GM11168 (cell line): ENCODE measurements at regions not wholly inside any gene's neighbourhood (a gene's known extent, or its start where the extent isn't known, plus 50 kb on each side); places are given as distances from the start of the nearest gene placed in this dataset.

ENCODE experiments used
- in situ Hi-C: fragments of 300-500 bp; cut with MboI; formaldehyde crosslinking; loops from one replicate; pipeline ENCODE4 v1.12.0; 2022; ENCODE audit warnings: low sequenced_read_pairs; ENCODE audit not compliant: unreplicated experiment

DNA sequence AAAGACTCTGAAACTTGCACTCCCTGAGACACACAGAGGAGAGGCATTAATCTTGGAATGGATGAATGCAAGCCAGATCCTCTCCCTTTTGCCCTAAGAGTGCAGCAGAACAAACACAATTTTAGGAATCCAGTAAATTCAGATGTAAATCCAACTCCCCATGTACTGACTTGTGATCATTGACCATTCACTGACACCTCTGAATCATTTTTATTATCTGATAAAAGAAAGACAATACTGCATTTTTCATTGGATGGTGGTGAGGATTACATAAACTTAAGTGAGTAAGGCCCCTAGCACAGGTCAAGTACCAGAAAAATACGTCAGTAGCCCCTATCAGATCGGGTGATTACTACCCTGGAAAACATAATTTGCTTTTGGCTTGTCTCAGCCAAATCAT is 782.9 kb upstream of the API5 start:
- in situ Hi-C loops, result no loop called here

DNA sequence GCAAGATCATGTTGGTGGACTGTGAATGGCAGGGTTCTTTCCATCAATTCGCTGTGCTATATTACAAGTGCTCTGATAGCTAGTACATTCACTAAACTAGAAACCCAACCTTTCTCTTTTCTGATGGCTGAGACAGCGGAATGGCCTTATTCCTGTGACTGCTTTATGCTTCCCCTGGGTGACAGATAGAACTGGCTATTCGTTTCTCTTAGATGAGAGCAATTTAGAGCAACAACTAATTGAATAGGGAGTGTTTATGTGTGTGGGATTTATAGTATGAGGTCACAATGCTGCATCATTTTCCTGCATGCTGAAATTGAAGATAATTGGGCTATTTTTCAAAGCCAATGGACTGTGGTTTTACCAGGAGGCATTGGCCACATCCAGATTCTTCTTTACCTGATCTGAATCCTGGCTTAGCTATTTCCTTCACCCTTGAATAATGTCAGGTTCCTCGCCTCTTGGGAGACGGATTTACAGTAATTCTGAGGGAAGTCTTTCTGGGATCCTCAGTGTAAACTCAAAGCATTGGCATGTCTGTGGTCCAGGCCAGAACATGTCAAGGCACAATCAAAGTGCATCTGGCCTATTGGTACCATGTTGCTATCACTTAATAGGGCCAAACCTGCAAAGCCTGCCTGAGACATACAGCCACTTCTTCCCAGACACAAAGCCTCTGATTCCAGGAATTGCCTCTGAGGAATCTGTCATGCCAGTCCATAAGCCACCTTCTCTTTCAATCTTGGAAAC is 775.0 kb upstream of the API5 start:
- in situ Hi-C loops, result no loop called here

DNA sequence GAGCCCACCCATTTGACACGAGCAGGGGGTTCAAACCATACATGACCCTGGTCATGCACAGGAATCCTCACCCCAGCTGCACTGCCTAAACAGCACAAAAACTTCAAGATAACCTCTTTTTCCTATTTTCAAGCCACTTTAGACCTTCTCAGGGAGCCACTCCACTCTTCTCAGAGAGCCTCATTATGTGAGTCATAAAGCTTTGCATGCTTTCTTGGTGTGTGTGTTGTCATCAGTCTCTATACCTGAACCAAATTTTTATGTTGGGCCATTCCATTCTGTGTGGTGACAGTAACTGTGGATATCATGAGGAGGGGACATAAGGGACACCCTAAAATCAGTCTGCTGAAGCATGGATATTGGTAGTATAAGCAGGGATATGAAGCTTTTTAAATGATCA is 769.5 kb upstream of the API5 start:
- in situ Hi-C loops, result no loop called here

DNA sequence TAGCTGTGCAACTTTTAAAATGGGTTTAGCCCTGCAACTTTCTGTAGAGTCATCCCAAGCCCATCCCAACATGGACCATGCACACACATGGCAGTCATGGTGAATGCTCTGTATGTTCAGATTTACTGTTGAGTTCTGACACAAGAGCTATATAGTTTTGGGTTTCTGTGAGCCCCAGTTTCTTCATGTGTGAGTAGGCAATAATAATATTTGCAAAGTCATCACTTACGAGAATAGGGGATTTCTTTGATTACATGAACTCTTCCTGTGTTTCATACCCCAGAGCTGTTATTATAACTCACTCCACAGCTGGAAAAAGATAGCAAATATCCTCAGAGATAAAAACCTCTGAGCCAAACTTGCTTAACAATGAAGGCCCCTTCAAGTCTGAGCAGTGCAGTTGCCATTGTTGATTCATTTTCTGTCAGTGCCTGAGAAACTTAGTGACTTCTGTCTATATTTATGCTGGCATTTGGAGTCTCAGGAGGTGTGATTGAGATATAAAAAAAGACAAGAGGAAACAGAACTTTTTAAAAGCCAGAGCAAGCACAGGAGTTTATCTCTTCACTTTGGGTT is 767.9 kb upstream of the API5 start:
- in situ Hi-C loops, result no loop called here

DNA sequence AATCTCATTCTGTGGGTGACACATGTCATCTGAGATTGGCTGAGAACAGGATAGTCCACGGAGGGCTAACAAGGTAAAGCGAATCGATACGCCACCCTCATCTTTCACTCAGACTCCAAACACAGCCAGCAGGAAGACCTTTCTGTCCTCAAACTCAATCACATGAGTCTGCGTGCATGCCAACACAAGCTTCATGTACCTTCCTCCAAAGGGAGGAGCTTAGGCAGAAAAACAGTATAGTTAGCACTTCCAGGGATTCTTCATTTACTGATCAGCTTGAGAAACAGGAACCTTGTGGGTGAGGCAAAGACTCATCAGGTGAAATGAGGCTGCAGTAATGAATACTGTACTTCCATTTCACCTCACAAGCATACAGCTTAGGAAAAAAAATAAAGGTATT is 767.1 kb upstream of the API5 start:
- in situ Hi-C loops, result no loop called here

DNA sequence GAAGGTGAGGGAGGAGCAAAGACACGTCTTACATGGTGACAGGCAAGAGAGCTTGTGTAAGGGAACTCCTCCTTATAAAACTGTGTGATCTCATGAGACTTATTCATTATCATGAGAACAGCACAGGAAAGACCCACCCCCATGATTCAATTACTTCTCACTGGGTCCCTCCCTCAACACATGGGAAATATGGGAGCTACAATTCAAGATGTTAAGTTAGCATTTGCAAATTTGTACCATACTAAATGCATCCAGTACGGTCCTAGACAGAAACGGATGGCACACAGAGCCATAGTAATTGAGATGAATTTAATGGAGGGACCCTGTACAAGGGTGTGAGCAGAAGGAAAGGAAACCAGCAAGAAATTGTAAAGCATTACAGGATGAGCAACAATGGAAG is 765.8 kb upstream of the API5 start:
- in situ Hi-C loops, result no loop called here

DNA sequence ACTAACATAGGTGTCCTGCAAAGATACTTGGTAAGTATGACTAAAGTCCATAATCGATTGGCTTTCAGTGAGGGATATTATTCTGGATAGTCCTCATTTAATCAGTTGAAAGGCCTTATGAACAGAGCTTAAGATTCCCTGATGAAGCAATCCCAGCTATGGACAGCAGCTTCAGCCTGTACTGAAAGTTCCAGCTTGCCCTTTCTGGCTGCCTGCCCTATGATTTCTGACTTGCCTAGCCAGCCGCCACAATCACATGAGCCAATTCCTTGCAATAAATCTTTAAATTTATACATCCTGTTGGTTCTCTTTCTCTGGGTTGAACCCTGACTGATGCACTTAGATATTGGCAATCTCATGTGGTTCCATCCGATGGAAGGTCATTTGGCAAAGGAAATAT is 759.0 kb upstream of the API5 start:
- in situ Hi-C loops, result no loop called here

DNA sequence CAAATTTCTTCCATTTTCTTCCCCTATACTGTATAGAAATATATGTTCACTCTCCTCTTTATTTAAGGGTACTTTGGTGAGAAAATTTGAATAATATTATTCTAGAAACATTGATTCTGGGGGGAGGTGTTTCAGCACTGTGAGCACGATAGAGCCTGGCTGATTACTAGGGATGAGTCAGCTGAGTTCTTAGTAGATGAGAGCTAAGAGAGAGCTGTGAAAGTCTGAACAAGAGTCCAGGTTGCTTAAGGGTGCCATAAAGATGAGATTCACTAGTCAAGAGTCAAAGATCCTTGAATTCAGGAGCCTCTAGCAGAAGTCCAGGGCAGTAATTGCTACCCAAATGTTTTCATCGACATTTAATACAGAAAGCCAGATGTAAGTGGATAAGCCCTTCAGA is 756.6 kb upstream of the API5 start:
- in situ Hi-C loops, result no loop called here

DNA sequence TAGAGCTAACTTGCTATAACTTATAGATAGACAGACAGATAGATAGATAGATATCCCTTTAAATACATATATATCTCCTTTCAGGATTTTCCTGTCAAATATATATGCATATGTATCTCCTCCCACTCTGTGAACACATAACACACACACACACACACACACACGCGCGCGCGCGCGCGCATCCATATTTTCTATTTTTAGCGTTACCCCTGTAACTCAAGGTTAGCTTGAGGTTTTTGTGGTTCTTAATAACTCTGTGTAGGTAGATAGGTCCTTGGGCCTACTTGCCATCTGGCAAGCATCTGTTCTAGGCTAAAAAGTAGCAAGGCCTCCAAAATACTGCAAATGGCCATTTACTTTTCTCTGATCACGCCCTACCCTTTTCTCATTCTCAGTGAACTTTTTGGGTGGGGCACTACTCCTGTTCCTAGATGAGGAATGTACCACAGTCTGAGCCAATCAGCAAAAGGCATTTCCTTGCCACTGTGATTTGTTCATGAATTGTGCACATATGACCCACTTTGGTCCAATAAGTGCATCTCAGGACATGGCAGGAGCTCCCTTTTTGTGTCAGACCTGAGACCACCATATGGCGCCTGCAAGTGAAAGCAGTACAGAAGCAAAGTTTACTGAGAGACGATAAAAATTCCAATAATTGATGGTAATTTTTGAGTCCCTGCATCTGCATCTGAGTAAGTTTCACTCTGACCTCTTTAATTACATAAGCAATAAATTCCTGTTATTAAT is 740.5 kb upstream of the API5 start:
- in situ Hi-C loops, result no loop called here

DNA sequence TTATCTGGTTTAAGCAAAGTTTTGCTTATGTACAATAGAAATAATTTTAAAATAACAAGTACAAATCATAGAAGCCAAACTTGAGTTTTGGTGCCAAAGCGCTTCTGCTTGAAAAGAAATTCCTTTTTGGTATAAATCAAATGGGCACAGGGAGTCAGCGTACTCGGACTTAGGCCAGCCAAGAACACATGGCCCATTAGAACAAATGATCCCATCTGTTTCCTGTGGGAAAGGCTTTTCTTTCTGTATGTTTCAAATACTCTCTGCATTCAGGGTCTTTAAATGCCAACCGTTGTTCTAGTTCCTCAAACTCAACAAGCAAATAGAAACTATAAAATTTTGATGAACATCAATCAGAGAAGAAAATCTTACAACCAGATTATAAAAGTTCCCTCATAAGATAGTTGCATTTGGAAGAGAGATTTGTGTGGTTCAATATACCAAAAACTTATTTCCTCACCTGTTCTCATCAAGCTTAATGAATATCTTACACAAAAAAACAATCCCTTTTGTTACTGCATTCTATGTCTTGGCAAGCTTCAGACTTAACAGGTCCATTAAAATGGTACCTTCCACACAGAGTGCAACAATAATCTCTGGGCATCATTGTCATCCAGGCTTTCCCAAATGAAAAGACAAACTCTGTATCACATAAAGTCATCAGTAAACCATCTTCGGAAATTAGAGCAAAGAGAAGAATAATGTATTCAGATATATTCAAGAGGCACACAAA is 739.8 kb upstream of the API5 start:
- in situ Hi-C loops, result no loop called here

DNA sequence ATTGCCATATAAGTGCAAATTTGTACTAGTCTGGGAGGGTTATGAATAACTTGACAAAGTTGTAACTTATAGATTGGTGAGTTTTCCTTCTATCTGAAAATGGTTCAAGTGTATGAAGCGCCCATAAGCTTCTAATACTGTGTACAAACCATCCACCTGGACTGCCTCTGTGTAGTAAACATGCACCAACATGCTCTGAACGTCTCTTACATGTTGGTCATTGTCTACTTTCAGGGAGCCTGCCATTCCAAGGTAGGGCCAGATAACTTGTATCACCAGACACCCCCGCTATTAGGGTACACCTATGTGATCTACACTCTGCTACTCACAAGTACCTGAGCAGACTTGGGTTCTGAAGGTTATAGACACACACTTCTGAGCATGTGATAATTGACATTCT is 735.5 kb upstream of the API5 start:
- in situ Hi-C loops, result no loop called here

DNA sequence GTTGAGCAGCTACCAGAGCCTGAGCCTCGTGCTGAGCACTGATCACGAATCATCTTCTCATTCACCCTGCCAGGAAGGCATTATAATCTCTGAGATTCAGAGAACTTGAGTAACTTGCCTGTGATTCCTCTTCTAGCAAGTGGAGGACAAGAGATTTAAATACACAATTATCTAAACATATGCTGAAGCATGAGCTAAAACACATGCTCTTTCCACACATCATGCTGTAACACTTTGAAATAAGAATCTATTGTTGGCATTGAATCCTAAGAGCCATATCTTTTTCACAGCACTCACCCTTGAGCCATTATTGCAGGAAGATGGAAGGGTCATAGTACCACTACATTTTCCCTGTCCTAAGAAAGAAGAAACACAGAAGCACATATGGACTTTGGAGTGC is 722.5 kb upstream of the API5 start:
- in situ Hi-C loops, result no loop called here

DNA sequence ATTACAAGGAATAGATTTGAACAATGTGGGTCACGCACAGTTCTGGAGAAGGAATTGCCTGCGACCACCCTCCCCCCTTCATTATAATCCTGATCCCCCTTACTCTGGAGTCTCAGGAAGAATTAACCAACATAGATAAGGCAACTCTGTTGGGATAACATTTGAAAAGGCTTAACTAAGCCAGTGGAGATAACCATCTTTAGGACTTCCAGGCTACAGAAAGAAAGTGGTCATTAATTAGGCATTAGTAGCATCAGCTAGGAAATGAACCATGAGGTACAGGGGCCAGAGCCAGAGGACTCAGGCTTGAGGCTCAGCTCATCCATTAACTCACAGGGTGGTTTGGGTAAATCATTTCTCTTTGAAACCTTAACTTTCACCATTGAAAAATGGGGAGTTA is 720.0 kb upstream of the API5 start:
- in situ Hi-C loops, result no loop called here

DNA sequence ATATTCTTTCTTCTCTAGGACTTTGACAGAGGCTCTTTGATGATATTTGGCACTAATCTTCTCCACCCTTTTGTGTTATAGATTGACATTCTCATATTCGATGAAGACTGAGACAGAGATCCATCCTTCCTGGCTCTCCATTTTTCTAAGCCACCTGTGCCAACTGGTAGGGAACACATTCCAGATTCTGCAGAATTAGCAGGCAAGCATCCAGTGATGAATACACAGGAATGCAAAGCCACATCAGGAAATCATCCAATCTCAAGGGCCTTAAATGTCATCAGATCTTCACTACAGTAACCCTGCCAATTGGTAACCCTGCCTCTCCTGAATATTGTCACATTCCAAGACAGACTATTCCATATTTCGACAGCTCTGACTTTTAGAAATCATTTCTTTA is 718.4 kb upstream of the API5 start:
- in situ Hi-C loops, result no loop called here

DNA sequence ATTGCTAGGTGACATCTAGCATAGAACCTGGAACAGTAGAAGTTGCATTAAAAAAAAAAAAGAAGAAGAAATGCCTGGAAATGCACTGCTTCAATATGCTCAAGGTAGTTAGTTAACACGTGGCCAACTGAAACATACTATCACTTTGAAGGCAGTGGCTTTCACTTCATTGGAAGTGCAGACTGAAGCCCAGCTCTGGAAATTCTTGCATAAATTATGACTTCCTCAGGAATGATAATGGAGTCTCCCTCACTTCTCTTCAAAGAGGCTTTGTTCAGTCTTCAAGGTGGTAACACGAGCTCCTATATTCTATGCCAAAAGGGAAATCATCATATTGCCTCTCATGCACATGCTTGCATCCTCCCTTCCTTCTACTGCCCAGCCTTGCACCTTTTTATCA is 715.9 kb upstream of the API5 start:
- in situ Hi-C loops, result no loop called here

DNA sequence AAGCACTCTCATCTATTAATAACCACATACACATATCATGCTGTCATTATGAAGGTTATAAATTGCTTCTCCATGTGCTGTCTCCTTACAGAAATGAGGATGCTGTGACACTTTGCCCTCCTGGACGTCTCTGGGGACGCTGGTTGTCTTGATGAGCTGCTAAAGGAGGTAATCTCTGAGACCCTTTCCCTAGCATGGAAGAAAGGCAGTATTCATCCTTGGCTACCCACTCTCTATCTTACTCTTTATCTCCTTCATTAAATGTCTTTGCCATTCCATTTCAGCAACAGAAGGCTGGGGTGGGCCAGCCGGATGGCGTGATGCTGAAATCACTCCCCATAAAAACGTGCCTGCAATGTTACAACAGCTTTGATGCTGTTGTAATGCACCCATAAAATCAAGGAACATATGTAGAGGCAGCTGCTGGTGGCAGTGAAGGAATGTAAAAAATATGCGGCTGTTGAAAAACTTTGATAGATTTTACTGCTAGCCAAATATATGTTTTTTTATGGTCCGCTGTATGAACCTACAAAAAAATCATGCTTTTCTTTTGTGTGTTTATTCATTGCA is 715.1 kb upstream of the API5 start:
- in situ Hi-C loops, result no loop called here

DNA sequence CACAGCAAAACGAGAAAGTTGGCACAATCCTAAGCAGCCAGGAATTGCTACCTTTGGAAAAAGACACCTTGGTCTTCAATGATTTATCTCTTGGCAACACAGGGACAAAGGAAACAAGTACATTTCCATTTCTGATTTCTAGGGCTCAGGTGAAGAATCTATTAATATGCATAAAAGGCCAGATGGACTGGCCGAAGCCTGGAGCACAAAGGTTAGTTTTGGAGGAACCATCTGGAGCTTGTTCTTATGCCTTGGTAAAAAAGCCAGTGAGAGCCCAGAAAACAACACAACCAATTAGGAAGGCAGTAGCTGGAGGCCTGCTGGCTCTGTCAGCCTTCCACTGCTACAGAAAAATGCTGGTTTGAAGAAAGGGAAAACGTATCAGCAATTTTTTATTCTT is 713.5 kb upstream of the API5 start:
- in situ Hi-C loops, result no loop called here

DNA sequence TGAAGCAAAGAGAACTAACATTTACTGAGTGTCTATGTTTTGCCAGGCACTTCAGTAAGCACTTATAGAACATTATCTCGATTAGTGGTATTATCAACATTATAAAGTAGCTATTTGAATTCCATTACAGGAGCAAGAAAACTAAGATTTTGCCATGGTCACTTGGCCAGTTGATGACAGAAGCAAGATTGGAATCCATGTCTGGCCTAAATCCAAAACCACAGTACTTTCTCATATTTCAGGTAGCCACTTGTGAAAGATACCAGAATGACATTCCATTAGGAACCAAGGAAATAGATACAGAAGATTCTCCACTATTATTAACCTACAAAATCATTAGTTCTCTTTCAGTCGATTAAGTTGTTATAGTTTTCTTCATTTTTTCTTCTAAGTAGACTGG is 691.0 kb upstream of the API5 start:
- in situ Hi-C loops, result no loop called here

DNA sequence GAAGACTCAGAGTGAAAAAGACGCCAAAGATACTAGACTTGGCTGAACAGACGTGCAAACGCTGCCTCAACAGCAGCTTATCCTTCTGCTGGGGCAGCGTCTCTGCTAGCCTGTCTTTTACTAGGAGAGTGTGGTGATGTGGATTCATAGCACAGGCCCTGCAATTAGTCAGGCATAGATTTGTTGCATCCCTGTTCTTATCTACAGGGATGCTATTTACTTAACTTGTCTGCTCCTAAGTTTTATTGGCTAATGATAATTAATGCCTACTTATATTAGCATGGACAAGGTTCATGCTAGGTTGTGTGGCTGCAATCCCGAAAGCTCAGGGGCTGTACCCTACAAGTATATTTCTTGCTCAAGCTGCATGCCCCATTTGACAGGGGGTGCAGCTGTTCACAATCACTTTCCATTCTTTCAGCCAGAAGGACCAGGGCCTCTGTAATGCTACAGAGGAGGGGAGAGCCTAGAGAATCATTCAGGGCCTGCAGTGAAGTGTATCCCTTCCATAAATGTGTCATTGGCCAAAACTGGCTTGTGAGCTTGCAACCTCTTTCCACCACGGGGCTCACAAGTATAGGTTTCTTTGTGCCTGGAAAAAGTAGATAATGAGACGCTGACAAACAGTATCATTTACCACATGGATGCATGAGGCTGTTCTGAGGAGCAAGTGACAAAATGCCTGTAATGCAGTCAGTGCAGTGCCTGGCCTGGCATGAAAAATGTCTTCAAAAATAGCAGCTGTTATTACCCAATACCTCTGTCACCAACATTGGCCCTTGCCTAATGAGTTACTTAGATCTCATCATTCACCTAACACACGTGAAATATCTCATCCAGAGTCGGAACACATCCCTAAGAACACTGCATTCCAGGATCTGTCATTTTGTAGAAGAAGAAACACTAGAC is 685.8 kb upstream of the API5 start:
- in situ Hi-C loops, result no loop called here
